Right cardiac atrium (tissue), 5 donors: ENCODE measurements at regions not wholly inside any gene's neighbourhood (a gene's known extent, or its start where the extent isn't known, plus 50 kb on each side); places are given as distances from the start of the nearest gene placed in this dataset.
"Not testable (repeated sequence)": the region's sequence is repeated elsewhere in the genome, so short reads cannot be mapped to it uniquely, and the experiment has no call there.

Source experiments
- ATAC-seq, 2 donors: fragments of 200-7000 bp; cut with Tn5 transposase; one replicate each; pipeline versions ENCODE4 v1.8.0 to v1.9.1; 2020; ENCODE audit warnings: moderate library complexity in 2 of 2, mild to moderate bottlenecking in 1 of 2
- DNase-seq, 3 donors: peaks; one replicate each; pipeline ENCODE4 v3.0.0-alpha.2; 2020
- H3K27ac ChIP-seq: one replicate; pipeline ENCODE4 v1.5.1; 2013; ENCODE audit warnings: mild to moderate bottlenecking, low read length, control low read depth, moderate library complexity
- H3K27me3 ChIP-seq: one replicate; pipeline ENCODE4 v1.6.1; 2013; ENCODE audit not compliant: control insufficient read depth, insufficient read depth
- H3K4me1 ChIP-seq: one replicate; pipeline ENCODE4 v1.6.1; 2013; ENCODE audit warnings: low read length; ENCODE audit not compliant: control insufficient read depth, insufficient read depth
- H3K4me3 ChIP-seq: one replicate; pipeline ENCODE4 v1.5.1; 2013; ENCODE audit warnings: low read length, control low read depth
- H3K9me3 ChIP-seq: one replicate; pipeline ENCODE4 v1.6.1; 2013; ENCODE audit warnings: low read length; ENCODE audit not compliant: control insufficient read depth
- WGBS: extraction: QIAGEN DNeasy Blood & Tissue Kit; methylation state at CpG from one replicate; pipeline ENCODE4 v1.1.7; 2013; 5-methylcytosine and 5-hydroxymethylcytosine counted together
- intact Hi-C, 4 donors: fragments of 100-400 bp; cut with DNase I; formaldehyde crosslinking; loops; one replicate each; pipeline versions ENCODE4 v1.11.0 to v1.14.0; 2022 to 2023
- donor health status: healthy with polysubstance abuse.
- donor health status: DM: no; HTN: yes; CAD: no.
- donor health status: DM: no; HTN: no; CAD: no.
- donor health status: DM: no; HTN: yes; CAD: no; lungs with severe emphysema.
- donor health status: DM: yes; HTN: yes; CAD: no.

DNA sequence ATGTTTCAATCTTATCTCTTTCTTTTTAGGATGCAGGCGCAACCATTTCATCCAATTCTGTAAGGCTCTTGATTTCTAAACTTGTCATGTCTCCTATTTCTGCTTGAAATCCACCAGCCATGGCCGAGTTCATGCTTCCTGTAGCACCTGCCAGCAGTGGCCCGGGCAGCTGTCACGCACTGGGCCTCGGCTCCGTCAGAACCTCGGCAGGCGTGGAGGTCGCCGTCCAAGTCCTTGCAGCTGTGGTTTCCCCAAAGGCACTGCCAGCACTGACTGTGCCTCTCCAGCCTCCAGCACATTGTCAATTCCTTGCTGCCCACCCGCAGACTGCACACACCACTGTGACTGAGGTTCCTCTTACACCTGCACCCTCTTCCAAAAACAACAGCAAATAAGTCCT, 188.7 kb upstream of the SALL3 start:
- no peaks in the 10 kb centered on the region for H3K9me3 ChIP-seq

DNA sequence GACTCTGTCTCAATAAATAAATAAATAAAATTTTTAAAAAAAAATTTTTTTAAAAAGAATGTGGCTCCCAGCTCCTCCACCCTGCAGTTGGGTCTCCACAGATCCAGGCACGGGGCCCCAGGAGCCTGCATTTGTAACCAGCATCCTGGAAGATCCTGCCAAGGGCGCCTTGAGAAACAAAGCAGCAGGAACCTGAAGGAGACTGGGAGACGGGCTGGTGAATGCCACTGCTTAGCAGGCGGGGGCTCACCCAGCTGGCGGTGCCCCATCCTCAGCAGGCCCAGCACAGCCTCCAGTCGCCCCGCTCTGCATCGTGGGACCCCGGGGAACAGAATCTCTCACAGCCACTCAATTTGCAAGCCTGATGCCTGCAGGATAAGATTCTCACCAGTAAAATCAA, 187.5 kb upstream of the SALL3 start:
- Histone ChIP-seq H3K27ac (no peak overlapping the region), H3K9me3 (no peaks in the 10 kb centered on the region), H3K27me3 (no peaks in the 10 kb centered on the region), H3K4me1 (no peaks in the 10 kb centered on the region), H3K4me3 (no peak overlapping the region)
- no peak for ATAC-seq
- peak in 1 of 3 donors; percentile 30 for DNase-seq
- WGBS = 84% methylated on average over 9 of the region's 9 CpGs
- intact Hi-C loops = no loop called here

More for the DNA sequence above, 188.7 kb upstream of the SALL3 start:
- Histone ChIP-seq H3K27ac (no peak overlapping the region), H3K4me3 (no peak overlapping the region), H3K27me3 (no peaks in the 10 kb centered on the region), H3K4me1 (no peaks in the 10 kb centered on the region)
- WGBS = 81% methylated on average over 11 of the region's 11 CpGs
- intact Hi-C loops = no loop called here
- peak in 1 of 3 donors; percentile 53 for DNase-seq
- ATAC-seq = no peak

DNA sequence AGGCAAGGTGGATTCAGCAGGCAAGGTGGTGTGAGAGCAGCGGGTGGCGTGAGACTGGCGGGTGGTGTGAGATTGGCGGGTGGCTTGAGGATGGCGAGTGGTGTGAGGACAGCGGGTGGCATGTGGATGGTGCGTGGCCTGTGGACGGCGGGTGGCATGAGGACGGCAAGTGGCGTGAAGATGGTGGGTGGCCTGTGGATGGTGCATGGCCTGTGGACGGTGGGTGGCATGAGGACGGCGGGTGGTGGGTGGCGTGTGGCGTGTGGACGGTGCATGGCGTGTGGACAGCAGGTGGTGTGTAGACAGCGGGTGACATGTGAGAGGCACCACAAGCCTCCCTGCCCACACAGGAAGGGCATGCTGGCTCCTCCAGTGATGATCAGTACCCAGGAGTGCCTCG, 186.9 kb upstream of the SALL3 start:
- DNase-seq (peak in 1 of 3 donors; percentile 27), ATAC-seq (peak in 1 of 2 donors; percentile 16)
- intact Hi-C loops = no loop called here
- H3K4me3 ChIP-seq = no peak overlapping the region
- no peaks in the 10 kb centered on the region for H3K4me1 ChIP-seq
- 95% methylated on average over 20 of the region's 20 CpGs for WGBS
- H3K27me3 ChIP-seq = no peaks in the 10 kb centered on the region
- H3K27ac ChIP-seq = no peak overlapping the region
- no peaks in the 10 kb centered on the region for H3K9me3 ChIP-seq

DNA sequence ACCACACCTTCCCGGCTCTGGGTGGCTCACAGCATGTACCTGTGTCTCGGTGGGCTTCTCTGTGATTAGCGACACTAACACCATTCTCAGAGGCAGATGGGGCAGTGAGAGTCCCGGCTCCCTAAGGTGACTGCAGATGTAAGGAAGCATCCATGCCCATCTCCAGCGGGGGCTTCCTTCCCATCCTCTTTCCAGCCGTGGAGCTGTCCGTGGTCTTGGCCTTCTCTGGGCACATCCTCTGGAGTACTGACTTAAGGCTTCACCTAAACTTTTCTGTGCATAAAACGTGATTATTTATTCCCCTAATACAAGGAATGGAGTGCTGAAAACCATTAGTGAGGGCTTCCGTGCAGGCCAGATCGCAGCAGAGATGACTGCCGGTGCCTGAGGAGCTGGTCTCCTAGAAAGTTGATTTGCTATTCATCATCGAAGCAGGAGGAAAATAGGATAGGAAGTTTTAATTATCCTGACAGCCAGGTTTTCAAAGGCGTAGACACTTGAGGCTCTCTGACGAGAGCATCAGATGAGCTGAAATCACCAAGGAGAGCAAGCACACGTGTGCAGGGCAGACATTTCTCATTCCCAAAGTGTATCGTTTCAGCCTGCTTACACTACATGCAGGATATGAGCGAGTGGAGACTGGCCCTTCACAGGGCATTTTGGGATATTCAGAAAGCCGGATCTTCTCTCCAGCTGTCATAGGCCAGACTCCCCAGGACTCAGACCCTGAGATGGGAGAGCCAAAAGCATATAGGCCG, 186.1 kb upstream of the SALL3 start:
- no peak for ATAC-seq
- Histone ChIP-seq H3K4me1 (no peaks in the 10 kb centered on the region), H3K9me3 (no peaks in the 10 kb centered on the region), H3K4me3 (no peak overlapping the region), H3K27me3 (no peaks in the 10 kb centered on the region), H3K27ac (no peak overlapping the region)
- 76% methylated on average over 19 of the region's 19 CpGs for WGBS
- DNase-seq = peak in 1 of 3 donors; percentile 18
- intact Hi-C loops = no loop called here

DNA sequence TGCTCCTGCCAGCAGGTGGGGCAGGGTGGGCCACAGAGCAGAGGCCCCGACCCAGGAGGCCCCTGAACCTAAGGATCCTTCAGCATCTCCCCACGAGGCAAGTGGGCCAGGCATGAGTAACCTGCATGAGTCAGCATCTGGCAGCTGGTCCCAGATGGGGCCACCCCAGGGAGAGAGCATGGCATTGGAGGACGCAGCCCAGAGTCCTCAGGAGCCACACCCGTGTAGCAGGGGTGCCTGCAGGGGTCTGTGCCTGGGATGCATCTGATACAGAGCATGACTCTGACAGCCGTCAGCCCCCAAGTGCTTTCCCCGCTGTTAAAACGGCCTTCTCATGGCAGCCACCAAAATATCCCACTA, 185.6 kb upstream of the SALL3 start:
- no peaks in the 10 kb centered on the region for H3K9me3 ChIP-seq
- WGBS = 51% methylated on average over 7 of the region's 7 CpGs
- H3K4me3 ChIP-seq = no peak overlapping the region
- peak in 1 of 3 donors; percentile 8 for DNase-seq
- intact Hi-C loops = no loop called here
- no peaks in the 10 kb centered on the region for H3K27me3 ChIP-seq
- no peak for ATAC-seq
- no peak overlapping the region for H3K27ac ChIP-seq
- no peaks in the 10 kb centered on the region for H3K4me1 ChIP-seq

DNA sequence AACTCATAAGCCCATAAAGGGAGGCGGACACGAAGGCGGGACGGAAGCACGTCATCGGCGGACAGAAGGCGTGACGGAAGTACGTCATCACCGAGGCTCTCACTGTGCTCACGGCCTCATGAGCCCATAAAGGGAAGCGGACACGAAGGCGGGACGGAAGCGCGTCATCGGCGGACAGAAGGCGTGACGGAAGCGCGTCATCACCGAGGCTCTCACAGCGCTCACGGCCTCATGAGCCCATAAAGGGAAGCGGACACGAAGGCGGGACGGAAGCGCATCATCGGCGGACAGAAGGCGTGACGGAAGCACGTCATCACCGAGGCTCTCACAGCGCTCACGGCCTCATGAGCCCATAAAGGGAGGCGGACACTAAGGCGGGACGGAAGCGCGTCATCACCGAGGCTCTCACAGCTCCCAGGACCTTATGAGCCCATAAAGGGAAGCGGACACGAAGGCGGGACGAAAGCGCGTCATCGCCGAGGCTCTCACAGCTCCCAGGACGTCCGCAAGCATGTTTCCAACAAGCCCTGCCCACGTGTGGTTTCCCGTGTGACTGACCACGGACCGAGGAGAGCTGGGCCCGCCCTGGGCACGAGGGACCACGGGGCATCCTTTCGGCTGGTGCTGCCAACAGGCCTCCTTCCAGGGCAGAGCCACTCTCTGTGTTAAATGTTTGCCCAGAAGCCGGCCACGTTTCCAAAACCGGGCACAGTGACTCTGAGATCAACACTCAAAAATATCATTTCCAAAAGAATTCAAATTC, 182.7 kb upstream of the SALL3 start:
- WGBS = 94% methylated on average over 67 of the region's 67 CpGs
- Histone ChIP-seq H3K27ac (no peak overlapping the region), H3K4me3 (no peak overlapping the region), H3K9me3 (no peaks in the 10 kb centered on the region), H3K4me1 (no peaks in the 10 kb centered on the region), H3K27me3 (no peaks in the 10 kb centered on the region)
- DNase-seq (peak in 1 of 3 donors; percentile 42), ATAC-seq (no peak)
- intact Hi-C loops = no loop called here

DNA sequence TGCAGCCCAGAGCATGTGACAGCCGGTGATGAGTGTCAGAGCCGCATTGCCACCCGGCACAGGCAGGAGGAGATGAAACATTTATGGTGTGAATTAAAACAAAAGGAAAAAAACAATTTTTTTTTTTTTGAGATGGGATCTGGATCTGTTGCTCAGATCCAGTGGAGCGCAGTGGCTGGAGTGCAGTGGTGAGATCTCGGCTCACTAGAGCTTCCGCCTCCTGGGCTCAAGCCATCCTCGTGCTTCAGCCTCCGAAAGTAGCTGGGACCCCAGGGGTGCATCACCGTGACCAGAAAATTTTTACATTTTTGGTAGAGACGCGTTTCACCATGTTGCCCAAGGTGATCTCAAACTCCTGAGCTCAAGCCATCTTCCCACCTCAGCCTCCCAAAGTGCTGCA, 182.1 kb upstream of the SALL3 start:
- intact Hi-C loops = no loop called here
- H3K9me3 ChIP-seq = no peaks in the 10 kb centered on the region
- 90% methylated on average over 11 of the region's 11 CpGs for WGBS
- H3K27ac ChIP-seq = no peak overlapping the region
- DNase-seq (peak in 1 of 3 donors; percentile 35), ATAC-seq (no peak)
- H3K4me1 ChIP-seq = no peaks in the 10 kb centered on the region
- H3K27me3 ChIP-seq = no peaks in the 10 kb centered on the region
- no peak overlapping the region for H3K4me3 ChIP-seq

DNA sequence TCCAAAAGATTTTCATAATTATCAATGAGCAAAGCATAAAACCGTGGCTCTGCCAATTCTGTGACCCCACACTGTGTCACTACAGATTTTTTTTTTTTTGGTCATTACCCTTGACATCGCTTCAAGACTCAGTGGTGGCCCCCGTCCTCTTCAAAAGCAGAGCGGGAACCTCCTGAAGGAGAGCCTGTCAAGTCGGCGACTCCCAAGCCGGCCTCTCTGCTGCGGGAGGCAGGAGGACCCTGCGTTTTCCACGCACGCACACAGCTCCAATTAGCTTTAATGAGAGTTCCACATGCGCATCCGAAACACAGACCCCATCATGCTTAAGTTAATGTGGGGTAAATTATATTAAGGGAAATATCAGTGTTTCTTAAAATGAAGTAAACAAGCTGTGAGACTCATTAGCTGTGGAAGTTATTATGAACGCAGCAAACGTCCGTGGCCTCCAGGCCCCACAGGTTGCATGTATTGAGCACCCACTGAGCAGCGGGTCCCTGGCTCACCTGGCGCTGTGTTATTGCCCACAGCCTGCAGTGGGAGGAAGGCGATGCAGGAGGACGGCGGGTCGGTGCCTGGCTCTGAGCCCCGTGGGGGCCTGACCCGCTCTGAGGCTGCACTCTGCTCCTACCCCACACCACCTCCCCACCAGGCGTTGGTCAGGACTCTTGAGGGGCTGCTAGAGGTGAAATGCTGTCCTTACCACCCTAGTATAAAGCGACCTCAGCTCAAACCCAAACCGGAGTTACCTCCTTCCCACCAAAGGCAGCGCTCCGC, 181.0 kb upstream of the SALL3 start:
- intact Hi-C loops = no loop called here
- 84% methylated on average over 29 of the region's 29 CpGs for WGBS
- no peak overlapping the region for H3K27ac ChIP-seq
- no peaks in the 10 kb centered on the region for H3K27me3 ChIP-seq
- DNase-seq (no peak), ATAC-seq (no peak)
- no peaks in the 10 kb centered on the region for H3K4me1 ChIP-seq
- no peaks in the 10 kb centered on the region for H3K9me3 ChIP-seq
- no peak overlapping the region for H3K4me3 ChIP-seq

DNA sequence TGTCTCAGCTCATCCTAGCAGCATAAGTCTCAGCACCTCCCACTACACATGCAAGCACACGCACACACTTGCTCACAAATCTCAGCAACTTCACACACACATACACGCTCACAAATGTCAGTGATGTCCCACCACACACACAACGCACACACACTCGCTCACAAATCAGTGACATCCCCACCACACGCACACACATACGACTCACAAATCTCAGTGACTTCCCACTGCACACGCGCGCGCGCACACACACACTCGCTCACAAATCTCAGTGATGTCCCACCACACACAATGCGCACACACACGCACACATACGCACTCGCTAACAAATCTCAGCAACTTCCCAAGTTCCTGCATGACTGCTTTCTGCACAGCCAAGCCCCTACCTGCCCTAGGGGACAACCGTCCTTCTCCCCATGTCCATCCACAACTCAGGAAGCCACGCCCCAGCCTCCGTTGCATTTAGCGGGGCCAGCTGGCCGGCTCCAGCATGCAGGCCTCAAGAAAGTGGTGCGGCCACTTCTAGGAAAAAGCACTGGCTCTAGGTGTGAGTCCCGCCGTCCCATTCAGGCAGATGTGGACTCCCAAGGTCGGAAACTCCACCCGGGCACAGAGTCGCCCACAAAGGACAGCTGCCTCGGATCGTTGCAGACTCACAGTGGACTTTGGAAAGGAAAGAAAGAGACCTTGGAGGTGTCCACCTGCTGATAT, 180.1 kb upstream of the SALL3 start:
- DNase-seq (no peak), ATAC-seq (no peak)
- Histone ChIP-seq H3K4me1 (no peaks in the 10 kb centered on the region), H3K4me3 (no peak overlapping the region), H3K27ac (no peak overlapping the region), H3K9me3 (no peaks in the 10 kb centered on the region), H3K27me3 (no peaks in the 10 kb centered on the region)
- intact Hi-C loops = no loop called here
- 87% methylated on average over 29 of the region's 29 CpGs for WGBS

- not testable (repeated sequence) for H3K4me1 ChIP-seq
These were observed 179.3 kb upstream of the SALL3 start for GRCh38 chr18:78800102-78800851.

More at GRCh38 chr18:78800102-78800851, 179.3 kb upstream of the SALL3 start:
- H3K4me3 ChIP-seq, H3K27ac ChIP-seq, H3K27me3 ChIP-seq, intact Hi-C loops, ATAC-seq, H3K9me3 ChIP-seq: not testable (repeated sequence)
- DNase-seq = peak in 1 of 3 donors; percentile 32
- WGBS = 83% methylated on average over 14 of the region's 14 CpGs
